Kasumi-1 (cell line): ENCODE measurements at regions not wholly inside any gene's neighbourhood (a gene's known extent, or its start where the extent isn't known, plus 50 kb on each side); places are given as distances from the start of the nearest gene placed in this dataset.

Source experiments
- DNase-seq, 2 experiments: peaks; one replicate each; lab custom pipeline; 2025; lab: John Stamatoyannopoulos, UW

DNA sequence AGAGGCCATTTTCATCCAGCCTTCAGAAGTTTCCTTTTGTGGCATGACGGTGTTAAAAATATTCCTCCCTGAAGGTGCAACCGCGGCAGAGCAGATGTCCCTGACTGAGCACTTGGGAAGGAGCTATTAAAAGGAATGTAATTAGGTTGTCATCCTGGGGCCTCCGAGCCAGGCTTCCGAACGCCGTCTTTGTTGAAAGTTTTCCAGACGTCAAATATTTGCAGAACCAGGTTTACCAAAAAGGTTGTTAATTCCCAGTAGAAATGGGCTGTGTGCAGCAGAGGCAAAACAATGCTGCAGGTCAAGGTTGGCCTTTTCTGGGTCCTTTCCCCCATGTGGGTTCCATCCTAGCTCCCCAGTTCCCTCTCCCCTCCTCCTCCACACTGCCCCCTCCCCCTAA, 88.8 kb upstream of the CALM2 start:
- no peak for DNase-seq

DNA sequence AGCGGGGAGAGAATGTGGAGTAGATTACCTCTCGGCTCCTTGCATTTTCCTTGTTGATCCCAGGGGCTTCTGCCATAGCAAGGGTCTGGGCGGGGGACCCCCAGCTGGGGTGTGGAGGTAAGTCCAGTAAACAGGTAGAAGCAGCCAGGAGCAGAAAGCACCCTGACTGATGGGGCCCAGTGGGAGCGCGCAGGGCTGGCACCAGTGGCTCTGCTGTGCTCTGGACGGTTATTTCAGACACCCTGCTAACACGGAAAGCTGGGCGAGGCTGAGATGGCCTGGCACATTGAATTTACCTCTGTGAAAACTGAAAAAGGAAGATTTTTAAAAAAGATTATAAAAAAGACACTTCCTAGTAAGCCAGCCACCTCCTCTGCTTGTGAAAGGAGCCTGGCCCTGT, 88.4 kb upstream of the CALM2 start:
- DNase-seq, result no peak

DNA sequence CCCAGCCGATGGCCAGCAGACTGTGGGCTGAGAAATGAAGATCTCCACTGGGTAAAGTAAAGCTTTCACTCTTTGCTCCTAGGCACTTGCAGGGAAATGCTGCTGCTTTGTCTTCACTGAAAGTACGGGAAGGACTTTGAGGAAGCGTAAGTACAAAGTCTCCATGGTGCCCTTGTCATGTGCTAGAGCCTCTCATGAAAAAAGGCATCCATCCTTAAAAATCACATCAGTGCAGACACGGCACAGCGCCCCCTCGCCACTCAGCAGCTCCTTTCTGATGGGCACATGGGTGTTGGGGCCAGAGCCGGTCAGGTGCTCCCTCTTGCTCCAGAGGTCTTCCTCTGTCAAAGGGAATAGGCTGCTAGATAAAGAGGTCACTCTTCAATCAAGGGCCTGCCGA, 87.8 kb upstream of the CALM2 start:
- DNase-seq, result no peak

DNA sequence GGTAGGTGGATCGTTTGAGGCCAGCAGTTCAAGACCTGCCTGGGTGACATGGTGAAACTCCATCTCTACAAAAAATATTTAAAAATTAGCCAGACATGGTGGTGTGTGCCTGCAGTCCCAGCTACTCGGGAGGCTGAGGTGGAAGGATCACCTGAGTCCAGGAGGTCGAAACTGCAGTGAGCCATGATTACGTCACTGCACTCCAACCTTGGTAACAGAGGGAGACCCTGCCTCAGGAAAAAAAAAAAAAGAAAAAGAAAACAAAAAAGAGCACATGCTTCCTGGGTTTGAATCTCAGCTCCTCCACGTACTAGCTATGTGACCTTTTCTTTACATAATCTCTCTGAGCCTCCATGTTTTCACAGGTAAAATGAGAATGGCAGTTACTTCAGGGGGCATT, 86.3 kb upstream of the CALM2 start:
- DNase-seq, result no peak

DNA sequence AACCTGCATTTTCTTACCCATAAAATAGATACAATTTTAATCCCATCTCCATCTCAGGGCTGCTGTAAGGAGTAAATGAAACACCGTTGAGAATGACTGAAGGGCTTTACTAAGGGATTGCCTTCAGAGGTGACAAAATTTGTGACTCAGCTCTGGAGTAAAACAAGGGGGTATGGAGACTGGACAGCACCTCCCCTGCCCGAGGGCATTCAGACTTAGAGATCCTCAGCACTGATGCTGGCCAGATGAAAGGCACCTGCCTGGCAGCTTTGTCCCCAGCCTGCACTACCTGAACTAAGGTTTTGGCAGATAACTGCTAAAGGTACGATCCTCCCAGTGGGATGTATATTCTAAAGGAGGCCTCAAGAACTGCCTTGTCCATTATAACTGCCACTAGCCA, 84.7 kb upstream of the CALM2 start:
- no peak for DNase-seq

DNA sequence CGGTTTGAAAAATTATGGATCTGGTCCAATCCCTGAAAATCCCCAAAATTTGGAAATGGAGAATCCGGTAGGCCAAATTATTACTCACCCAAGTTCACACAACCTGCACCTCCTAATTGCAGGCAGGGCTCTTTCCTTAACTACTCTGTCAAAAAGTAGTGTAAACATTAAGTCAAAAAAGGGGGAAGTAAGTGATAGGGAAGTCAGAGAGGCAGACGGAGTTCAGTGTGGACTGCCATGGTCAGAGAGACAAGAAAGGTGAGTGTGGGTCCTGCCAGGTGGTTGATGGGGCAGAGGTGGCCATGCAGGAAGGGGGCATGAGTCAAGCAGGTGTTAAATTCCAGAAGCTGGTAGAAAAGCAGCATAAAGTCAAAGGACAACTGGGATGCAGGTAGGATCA, 83.5 kb upstream of the CALM2 start:
- DNase-seq, result peak; percentile 57 to 62

DNA sequence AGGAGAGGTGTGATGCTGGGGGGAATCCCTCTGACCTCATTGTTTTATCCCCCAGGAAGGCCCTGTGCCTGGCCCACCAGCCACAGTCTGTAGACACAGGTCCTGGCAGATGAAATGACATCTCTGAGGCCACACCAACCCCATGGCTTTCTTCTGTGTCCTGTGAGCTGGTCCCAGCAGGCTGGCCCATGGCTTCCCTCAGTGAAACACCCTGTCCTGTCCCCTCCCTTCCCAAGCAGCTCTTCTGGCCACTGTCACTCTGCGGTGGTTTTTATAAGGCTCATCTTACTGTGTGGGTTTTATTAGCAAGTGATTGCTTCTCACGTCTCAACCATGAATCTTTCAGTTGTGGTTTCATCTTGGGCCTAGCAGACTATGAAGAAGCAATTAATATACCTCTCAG, 81.6 kb upstream of the CALM2 start:
- DNase-seq, result no peak

DNA sequence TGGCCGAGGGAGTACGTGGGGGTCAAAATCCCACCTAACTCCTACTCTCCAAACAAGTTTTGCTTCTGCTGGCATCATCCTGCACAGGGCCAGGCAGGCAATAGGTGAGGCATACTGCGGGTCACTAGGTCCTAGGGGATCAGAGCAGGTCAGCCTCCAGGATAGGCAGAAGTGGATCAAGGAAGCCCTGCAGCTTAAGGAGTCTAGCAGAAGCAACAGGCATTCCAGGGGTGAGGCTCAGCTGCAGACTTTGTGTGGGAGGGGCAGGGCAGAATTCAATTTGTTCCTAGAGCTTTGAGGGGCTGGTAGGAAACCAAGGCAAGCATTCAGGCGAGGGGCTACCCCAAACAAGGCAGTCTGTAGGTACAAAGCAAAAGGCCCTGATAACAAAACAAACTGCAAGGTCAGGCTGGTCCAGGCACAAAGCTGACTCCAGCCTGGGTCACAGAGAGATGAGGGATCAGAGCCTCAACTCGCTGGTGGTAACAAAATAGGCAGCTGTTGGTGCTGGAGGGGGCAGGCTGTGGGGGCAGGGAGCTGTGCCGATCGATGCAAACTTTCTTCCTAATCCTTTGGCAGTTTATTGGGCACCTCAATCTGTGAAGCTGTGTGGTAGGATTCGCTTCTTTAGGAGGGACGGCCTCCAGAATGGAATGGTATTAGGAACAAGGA, 80.2 kb upstream of the CALM2 start:
- DNase-seq, result no peak

DNA sequence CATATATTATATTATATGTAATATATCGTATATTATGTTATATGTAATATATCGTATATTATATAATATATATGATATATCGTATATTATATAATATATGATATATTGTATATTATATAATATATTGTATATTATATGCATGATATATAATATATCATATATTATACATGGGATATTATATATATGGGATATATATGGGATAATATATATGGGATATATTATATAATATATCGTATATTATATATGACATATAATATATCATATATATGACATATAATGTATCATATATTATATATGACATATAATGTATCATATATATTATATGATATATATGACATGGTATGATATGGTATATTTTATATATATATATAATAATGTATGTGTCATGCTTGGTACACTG, 79.5 kb upstream of the CALM2 start:
- DNase-seq, result no peak

DNA sequence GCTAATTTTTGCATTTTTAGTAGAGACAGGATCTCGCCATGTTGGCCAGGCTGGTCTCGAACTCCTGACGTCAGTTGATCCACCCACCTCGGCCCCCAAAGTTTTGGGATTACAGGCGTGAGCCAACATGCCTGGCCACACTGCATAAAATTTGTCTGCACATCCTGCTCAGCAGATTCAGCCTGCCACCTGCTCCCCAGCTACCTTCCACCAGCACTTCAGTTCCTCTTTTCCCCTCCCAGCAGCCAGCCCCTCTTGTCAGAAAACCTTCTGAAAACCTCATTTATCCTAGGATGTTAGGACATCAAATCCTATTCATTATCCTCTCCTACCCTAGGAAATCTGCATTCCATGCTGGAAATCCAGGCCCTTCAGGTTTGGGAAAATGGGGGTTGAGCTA, 78.2 kb upstream of the CALM2 start:
- peak; percentile 23 to 66 for DNase-seq

DNA sequence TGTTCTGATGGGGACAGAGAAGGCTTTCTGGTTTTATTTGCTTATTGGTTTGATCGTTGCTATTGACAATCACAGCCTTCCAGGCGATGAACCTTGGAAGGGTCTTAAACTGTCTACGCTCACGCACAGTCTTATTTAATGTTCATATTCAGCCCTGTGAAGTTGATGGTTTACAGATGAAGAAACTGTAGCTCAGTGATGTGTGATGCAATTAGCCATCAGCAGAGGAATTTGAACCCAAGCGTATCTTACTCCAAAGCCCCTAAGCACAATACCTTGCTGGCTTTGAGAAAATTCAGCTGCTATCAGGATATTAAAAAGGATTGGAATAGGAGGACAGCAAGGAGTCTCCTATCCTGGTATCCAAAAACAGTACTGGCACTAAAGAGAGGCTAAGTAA, 77.1 kb upstream of the CALM2 start:
- DNase-seq, result no peak

DNA sequence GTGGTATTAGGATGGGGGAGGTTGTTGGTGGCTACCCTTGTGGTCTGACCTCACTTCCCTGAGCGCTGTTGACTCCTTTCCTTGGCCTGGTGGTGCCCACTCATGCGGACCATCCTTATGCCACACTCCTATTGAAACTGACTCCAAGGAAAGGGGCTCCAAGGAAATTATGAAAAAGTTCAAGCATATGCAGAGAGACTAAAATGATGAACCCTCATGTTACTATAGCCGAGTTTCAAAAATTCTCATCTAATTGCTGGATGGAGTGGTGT, 75.0 kb upstream of the CALM2 start:
- no peak for DNase-seq

DNA sequence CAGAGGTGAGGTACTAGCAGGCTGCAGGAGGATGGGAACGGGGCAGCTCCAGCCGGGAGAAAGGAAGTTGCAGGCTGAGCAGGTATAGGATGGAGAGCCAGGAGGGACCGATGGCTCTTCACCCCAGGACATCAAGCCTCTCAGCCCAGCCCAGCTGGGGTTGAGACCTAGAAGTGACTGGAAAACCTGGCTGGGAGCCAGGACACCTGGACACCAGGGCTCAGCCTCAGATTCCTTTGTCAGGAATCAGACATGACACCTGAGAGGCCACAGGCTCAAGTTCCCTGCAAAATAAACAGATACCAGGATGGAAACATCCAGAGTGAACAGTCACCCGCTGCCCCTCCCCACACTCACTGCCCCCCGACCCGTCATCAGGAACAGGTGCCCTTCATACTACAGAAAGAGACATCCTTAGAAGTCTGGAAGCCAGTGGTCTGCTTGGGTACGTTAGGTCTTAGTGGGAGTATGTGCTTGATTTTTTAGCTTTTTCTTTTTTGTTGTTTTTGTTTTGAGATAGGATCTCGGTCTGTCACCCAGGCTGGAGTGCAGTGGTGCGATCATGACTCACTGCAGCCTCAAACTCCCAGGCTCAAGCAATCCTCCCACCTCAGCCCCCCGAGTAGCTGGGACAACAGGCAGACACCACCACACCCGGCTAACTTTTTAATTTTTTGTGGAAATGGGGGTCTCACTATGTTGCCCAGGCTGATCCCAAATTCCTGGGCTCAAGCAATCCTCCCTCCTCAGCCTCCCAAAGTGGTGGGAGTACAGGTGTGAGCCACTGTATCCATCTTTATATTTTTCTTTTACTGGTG, 74.5 kb upstream of the CALM2 start:
- DNase-seq, result no peak

DNA sequence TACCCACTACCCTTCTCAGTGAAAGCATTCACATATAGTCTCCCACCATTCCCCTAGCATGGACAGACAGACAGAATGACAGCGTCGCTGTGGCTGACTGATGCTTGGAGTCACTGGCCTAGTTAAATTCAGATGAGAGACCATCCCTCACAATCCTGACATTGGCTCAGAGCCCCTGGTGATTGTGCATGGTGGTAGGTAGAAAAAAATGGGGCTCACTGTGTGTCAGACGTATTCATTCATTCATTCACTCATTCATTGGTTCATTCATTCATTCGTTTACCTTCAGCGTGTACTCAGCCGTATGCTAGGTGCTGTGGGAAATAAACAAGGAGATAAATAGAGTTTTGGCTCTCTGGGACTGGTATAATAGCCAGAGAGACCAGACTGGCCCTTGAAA, 73.6 kb upstream of the CALM2 start:
- DNase-seq, result no peak

DNA sequence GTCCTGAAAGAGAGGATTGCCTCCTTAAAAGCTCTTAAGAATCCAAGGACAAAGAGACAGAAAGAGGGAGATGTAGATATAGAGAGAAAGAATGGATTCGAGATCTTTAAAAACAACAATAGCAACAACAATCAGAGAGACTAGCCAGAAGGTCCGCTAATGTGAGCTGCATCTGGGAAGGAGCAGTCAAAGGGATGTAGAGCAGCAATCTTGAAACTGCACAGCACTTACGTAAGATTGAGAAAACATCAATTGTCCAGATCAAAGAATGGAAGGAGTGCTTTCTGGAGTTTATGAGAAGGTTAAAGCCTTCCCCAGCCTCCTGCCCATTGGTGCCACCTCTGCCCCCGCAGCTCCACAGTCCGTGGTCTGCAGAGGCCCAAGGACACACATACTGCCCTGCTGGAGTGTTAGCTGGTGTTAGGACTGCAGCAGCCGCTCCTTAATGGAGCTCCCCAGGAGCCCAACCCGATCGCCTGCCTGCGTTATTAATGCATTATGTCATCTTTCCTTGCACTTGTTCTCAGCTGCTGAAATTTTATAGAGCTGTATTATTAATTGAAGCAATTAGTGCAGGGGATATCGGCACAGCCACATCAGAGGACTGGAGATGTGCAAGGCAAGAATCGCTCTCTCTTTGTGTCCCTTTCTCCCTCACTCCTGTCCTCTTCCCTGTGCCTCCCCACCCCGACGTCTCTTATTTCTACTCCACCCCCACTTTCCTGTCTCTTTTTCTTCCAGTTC, 73.0 kb upstream of the CALM2 start:
- DNase-seq, result no peak

DNA sequence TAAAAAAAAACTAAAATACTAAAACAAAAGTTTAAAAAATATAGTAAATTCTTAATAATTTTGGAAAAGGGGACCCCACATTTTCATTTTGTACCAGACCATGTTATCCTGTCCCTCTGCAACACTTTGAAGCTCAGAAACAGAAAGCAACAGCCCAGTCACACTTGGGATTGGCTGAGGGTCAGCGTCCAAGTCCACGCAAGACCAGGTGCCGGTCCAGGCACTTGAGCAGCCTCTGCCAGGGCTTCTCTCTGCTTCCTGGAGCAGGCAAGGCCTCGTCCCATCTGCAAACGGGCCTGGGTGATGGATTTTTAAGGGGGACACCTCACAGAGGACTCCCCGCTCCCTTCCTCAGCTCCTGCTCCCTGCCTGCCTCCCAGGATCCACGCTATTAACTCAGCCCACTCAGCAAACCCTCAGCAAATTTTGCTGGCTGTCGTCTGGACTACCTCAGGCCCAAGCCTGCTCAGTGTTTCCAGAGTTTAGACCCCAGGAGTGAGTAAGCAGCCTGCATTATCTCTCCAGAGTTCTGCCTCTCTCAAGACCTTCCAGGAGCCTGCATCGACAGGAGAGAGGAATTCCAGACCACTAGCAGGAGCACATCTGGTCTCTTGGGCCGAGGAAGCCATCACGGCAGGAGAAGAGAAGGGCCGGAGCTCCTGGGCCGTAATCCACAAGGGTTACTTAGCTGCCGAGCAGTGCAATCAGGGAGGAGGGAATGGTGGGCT, 67.4 kb upstream of the CALM2 start:
- DNase-seq, result no peak

DNA sequence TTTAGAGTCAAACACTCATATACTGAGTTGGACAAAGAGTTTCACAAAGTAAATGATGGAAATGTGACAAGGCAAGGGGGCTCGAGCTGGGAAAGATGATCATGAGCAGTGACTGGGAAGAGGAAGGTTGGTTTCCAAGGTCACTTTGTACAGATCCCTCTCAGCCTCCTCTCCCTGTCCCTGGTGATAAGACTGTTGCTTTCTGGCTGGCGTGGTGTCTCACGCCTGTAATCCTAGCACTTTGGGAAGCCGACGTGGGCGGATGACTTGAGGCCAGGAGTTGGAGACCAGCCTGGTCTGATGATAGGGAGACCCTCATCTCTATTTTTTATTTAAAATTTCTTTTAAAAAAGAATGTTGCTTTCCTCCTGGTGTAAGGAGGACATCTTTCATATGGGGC, 65.4 kb upstream of the CALM2 start:
- no peak for DNase-seq

DNA sequence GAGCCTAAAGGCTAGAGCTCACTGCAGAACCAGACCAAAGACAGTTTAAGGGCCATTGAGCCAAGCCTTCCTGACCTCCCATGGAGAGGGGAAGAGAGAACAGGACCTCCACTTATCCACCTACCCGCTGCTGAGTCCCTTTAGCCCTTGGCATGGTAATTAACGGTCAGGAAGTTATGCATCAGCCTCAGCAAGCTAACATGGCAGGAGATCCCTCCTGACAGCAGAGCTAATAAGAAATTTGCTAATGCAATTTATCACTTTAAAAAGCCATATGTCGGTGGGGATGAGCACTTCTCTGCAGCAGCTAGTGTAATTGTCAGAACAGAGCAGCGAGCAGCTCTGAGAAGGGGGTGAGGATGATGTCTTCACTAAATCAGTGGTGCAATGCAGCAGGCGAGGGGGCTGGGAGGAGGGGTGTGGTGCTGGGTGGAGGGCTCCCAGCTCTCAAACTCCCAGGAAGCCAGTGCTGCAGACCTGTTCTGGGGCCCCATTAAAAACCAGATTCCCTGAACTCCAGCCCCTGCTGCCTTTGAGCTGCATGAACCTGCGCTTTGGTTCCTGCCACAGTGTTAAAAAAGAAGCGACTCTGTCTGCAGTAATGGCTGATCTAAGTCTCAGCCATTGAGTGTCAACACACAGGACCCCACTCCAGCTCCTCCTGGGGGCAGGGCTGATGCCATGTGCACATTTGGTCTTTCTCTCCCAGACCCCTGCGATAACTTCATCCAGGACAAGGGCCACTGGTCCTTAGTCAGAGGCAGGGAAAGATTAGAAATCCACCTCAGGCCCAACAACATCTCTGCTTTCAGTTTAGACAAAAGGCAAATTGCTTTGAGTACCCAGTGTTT, 63.0 kb upstream of the CALM2 start:
- no peak for DNase-seq

DNA sequence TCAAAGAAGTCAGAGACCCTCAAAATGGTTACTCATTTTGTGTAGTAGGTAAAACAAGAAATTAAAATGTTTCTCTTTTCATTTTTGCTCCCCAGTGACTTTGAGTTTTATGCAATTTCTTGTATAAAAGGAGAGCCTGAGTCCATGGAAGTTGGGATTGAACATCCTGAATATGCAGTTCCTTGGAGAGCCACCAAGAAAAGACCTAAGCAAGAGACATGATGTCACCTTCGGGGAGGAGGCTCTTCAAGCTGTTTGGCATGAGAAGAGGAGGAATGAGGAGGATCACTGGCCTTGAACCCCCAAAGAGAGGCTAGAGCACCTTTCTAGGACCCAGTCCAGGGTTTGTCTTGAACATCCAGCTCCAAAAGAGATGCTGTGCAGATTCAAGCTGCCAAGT, 62.3 kb upstream of the CALM2 start:
- DNase-seq, result no peak

DNA sequence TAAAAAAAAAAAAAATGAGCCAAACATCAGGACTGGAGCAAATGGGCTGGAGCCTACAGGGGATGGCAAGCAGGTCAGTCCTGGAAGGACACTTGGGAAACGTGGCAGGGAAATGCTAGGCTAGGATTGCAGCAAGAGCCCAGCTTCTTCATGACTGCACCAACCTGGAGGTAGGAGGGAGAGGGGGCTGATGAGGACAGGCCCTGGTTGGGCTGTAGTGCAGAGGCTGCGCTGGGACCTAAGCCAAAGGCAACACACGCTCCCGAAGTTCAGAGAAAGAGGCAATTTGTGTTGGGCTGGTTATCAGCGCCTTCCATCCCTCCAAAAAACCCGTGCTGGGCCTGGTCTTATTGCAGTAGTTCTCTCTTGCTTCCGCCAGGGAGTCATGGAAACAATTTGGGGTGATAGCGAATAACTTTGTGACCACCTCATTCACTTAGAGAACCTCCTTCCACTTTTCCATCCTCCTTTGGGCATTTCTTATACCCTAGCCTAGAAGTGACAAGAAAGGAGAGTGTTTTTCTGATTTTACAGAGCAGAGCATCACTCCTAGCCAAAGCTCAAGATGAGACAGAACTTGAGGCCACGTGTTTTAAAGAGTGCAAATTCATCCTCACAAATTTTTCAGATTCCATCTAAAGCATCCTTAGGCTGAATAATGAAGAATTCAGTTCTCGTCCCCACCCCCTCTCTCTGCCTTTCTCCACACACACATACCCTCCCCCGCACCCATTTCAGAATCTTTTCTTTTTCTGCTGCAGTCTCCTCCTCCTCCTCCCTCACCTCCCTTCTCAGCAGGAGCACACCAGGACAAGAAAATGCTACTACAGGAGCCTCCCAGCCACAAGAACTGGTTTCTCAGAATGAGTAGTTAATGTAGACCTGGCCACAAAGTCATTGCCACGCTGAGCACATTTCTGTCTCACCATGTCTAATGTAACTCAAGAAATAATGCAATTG, 61.3 kb upstream of the CALM2 start:
- no peak for DNase-seq
